Hematopoietic multipotent progenitor cell treated with erythropoietin and hydrocortisone succinate and interleukin-3 and kit ligand, for 8 days (in vitro differentiated cells): ENCODE measurements at regions not wholly inside any gene's neighbourhood (a gene's known extent, or its start where the extent isn't known, plus 50 kb on each side); places are given as distances from the start of the nearest gene placed in this dataset.
"Not testable (repeated sequence)": the region's sequence is repeated elsewhere in the genome, so short reads cannot be mapped to it uniquely, and the experiment has no call there.

Source experiments
- DNase-seq: peaks from one replicate; pipeline ENCODE4 v3.0.0-alpha.2; 2015

GRCh38 chr6:86030875-86031274 is 388.2 kb upstream of the SYNCRIP start:
- no peak for DNase-seq

- DNase-seq: no peak
Measured at GRCh38 chr6:86028776-86029175, 386.1 kb upstream of the SYNCRIP start.

DNA sequence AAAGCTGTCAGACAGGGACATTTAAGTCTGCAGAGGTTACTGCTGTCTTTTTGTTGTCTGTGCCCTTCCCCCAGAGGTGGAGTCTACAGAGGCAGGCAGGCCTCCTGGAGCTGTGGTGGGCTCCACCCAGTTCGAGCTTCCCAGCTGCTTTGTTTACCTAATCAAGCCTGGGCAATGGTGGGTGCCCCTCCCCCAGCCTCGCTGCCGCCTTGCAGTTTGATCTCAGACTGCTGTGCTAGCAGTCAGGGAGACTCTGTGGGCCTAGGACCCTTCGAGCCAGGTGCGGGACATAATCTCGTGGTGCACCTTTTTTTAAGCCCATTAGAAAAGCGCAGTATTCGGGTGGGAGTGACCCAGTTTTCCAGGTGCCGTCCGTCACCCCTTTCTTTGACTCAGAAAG is 384.2 kb upstream of the SYNCRIP start:
- not testable (repeated sequence) for DNase-seq

- DNase-seq: no peak
Measured at GRCh38 chr6:86017236-86017635, 374.6 kb upstream of the SYNCRIP start.

DNA sequence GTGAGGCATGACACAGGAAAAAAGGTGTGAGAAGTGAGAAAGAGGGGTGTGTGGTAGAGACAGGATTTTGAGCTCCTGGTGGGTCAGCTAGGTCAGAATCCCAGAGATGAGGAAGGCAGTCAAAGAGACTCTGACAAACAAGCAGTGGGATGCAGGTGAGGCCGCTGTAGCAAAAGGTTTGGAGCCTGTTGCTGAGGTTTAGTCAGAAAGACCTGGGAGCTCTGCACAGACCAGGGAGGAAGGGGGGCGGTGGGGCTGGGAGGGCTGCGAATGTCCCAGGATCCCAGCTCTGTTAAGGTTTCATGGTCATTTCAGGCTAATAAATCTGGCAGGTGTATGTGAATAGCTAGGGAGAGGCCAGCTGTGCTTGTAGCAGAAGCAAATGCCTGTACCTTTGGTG is 373.9 kb upstream of the SYNCRIP start:
- no peak for DNase-seq

GRCh38 chr6:86016077-86016476 is 373.4 kb upstream of the SYNCRIP start:
- no peak for DNase-seq

- DNase-seq: not testable (repeated sequence)
Measured at GRCh38 chr6:86012991-86013390, 370.3 kb upstream of the SYNCRIP start.

DNA sequence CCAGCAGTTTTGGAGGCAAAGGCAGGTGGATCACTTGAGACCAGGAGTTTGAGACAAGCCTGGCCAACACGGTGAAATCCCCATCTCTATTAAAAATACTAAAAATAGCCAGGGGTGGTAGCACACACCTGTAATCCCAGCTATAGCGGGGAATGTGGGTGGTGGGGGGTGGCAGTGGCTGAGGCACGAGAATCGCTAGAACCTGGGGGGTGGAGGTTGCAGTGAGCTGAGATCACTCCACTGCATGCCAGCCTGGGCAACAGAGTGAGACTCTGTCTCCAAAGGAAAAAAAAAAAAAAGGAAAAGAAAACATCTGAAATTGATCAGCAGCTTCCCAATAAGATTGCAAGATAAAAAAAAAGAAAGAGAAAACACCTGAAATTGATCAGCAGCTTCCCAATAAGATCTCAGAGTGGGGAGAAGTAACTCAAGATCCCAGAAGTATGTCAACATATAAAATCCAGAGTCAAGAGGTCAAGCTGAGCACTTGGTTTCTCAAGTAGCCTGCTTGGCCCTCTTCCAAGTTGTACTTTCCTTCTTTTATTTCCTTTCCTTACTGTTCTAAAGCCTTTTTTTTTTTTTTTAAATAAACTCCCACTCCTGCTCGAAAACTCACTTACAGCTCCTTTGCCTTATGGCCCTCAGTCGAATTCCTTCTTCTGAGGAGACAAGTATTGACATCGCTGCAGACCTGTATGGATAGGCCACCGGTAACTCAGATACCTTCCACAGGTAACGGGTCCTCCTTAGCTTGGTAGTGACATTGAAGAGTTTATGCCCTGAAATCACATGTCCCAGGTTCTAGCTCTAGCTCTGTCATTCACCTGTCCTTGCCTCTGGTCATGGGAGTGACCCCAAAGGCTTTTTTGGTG is 368.5 kb upstream of the SYNCRIP start:
- DNase-seq: no peak

- DNase-seq: no peak
Measured at GRCh38 chr6:85997206-85997605, 354.5 kb upstream of the SYNCRIP start.

GRCh38 chr6:85996034-85996375 is 353.3 kb upstream of the SYNCRIP start:
- no peak for DNase-seq

DNA sequence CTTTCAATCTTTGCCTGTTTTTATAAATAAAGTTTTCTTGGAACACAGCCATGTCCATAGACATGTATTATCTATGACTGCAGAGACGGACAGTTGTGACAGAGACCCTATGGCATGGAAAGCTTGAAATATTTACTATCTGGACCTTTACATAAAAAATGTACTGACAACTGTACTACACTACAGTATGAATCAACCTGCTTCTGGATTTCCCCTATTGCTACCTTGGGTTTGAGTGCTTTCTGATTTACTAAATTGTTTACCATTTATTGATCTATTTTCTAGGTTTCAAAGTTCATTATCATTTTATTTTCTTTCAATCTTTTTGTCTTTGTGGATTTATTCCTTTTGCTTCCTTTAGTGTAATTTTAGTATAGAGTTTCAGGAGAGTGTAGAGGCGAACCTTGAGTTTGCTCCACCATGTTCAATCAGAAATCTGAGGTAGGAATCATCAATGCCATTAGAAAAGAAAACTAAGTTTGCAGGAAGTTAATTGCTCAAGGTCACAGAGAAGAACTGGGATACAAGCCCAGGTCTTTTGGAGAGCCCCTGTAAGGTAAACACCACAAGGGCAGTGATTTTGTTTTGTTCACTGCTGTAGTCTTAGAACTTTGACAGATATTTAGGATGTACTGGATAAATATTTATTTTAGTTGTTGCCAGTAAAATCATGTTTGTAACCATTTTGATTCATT is 352.8 kb upstream of the SYNCRIP start:
- no peak for DNase-seq

DNA sequence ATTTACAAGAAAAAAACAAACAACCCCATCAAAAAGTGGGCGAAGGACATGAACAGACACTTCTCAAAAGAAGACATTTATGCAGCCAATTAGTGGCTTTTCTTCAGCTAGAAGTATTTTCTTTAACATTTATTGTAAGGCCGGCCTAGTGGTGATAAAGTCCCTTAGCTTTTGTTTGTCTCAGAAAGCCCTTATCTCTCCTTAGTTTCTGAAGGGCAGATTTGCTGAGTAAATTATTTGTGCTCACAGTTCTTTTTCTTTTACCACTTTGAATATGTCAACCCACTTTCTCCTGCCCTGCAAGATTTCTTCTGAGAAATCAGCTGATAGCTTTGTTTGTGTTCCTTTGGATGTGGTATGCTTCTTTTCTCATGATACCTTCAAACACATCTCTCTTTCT is 344.0 kb upstream of the SYNCRIP start:
- no peak for DNase-seq

GRCh38 chr6:85983032-85983659 is 340.5 kb upstream of the SYNCRIP start:
- no peak for DNase-seq

DNA sequence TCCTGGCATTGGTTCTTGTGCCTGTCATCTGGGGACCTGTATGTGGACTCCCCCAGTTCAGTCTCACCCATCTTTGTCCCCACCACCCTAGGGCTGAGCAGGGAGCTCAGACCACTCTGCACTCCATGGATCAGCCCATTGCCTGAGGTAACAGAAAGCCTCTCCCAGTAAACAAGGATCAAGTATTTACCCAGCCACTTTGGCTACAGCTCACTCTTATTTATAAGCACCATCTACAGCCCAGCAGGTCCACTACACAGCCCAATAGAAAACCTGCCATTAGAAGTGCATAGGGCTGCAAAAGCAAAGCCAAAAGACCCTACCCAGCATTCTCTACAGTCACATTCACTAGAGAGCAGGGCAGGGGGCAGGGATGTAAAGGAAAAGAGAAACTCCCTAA is 335.0 kb upstream of the SYNCRIP start:
- DNase-seq: no peak

DNA sequence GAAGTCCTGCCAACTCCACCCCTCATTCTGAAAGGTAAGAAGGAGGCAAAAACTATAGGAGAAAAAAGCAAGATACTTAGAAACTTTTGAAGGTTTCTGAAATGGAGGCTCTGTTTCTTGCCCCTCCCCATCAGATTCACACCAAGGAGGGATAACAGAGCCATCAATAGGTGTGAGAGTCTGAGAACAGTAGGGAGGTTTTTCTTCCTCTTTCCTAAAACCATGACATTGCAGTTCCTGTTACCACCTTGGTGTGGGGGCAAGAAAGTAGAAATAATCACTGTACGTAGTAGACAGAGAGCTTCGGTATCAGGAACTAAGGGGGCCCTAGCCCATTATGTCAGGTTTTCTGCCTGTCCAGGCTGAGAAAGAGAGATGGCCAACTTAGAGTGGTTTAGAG is 333.3 kb upstream of the SYNCRIP start:
- DNase-seq: no peak

DNA sequence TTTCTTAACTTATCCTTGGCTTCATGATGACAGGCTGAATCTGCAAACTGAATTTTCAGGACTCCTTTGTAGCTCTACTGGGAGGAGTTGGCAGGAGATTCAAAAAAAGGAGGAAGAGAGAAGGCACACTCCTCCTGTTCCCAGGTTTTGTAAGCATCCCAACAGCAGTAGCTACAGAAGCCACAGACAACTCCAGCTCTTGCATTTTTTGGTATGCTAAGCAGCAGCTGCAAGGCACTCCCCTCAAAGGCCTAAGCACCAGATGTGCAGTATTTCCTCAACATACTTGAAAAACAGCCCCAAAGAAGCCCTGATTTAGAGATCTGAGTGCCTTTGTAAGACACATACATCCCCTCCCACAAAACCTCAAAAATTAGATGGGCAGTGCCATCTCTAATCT is 328.6 kb upstream of the SYNCRIP start:
- no peak for DNase-seq

GRCh38 chr6:85966828-85967227 is 324.1 kb upstream of the SYNCRIP start:
- DNase-seq: no peak

GRCh38 chr6:85961746-85962145 is 319.1 kb upstream of the SYNCRIP start:
- DNase-seq: no peak

DNA sequence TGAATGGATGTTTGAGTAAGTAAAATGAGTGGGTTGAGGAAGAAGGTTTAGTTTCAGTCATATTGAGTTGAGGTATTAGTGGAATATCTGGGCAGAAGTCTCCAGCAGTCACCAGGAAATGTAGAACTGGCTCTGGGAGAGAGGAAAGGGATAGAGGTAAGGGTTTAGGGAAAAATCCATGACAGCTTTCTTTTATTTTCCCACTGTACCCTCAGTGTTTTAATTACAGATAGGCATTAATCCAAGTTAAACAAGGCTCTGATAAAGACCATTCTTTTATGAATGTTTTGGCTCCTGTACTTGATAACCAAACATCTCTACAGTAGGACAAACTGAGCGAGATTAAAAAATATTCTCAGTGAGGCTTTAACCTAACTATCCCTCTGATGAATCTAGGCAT is 318.4 kb upstream of the SYNCRIP start:
- no peak for DNase-seq

- no peak for DNase-seq
Measured at GRCh38 chr6:85948481-85948880, 305.8 kb upstream of the SYNCRIP start.

DNA sequence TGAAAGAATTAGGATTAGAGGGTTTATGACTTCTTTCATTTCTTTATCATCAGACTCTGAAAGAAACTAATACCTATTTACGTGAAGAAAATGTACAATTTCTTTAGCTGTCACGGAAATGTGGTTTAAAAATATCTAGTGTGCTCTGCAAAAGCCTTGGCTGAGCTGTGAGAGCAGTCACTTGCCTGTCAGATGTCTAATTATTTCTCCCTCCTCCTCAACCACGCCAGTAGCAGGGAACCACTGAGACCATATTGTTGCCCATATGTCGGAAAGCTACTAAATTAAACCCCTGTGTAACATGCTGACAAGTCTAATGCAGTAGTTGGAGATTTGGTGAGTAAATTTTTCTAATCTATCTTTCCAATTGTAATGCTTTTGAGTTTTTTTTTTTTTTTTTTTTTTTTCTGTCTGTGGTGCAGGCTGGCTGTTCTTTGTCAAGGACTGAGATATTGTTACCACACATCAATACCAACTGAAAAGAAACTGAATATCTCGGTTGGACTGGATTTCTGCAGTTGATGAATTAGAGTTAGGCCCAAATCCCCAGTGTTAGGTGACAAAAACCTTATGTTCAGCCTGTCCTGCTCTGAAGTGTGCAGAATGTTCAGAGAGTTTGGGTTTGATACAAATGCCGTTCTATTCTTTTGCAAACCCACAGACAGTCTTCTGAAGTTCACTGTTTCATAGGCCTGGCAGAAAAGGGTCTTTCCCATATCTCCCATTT is 302.9 kb upstream of the SYNCRIP start:
- no peak for DNase-seq

DNA sequence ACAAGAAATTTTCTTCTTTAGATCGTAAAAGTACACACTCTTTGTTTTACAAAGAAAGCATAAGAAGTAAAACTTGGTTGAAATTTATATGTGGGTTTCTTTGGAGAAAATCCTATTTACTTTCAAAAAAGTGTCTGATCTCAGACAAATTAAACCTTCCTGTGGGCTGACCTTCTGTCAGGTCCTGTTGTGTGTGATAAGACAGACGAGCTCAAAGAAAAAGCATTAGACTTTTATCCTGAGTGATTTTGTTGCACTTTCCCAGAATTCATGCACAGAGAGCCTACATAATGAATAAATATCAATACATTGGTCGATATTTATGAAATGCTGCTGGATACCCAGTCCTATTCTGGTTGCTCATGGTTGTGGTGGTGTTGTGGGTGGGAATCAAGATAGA is 302.1 kb upstream of the SYNCRIP start:
- DNase-seq: no peak

DNA sequence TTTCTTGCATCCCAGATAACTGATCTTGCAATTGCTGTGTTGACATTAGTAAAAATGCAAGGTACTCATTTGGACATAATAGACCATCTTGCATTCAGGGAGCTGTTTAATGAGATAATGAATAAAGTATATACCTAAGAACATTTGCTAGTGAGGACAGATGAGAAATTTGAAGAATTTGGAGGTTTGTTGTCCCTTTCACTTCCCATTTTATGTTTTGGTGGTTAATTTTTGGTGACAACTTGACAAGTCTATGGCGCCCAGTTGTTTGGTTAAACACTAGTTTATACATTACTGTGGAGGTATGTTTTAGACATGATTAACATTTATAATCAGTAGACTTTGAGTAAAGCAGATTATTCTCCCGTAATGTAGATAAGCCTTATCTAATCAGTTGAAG is 300.2 kb upstream of the SYNCRIP start:
- no peak for DNase-seq
